Effector memory CD4-positive, alpha-beta T cell (primary cell): ENCODE measurements at regions not wholly inside any gene's neighbourhood (a gene's known extent, or its start where the extent isn't known, plus 50 kb on each side); places are given as distances from the start of the nearest gene placed in this dataset.

Experiments
- DNase-seq, 3 donors: peaks; one replicate each; pipeline ENCODE4 v3.0.0-alpha.2; 2020
- H3K27ac ChIP-seq: 2 replicates; pipeline ENCODE4 v1.7.0; 2013; ENCODE audit warnings: mild to moderate bottlenecking, low read length, moderate library complexity; ENCODE audit not compliant: insufficient read depth, poor library complexity, severe bottlenecking
- H3K27me3 ChIP-seq: replicated peaks from 2 replicates; pipeline ENCODE4 v1.7.0; 2013; ENCODE audit warnings: mild to moderate bottlenecking, low read length; ENCODE audit not compliant: insufficient read depth, control insufficient read depth, poor library complexity, severe bottlenecking
- H3K36me3 ChIP-seq: 2 replicates; pipeline ENCODE4 v1.7.0; 2013; ENCODE audit warnings: mild to moderate bottlenecking, low read length, moderate library complexity; ENCODE audit not compliant: control insufficient read depth, insufficient read depth
- H3K4me1 ChIP-seq: 2 replicates; pipeline ENCODE4 v1.7.0; 2013; ENCODE audit warnings: low read length, mild to moderate bottlenecking; ENCODE audit not compliant: control insufficient read depth, insufficient read depth, poor library complexity, severe bottlenecking
- H3K4me3 ChIP-seq: 2 replicates; pipeline ENCODE4 v1.7.0; 2013; ENCODE audit warnings: low read length, low read depth, mild to moderate bottlenecking; ENCODE audit not compliant: insufficient read depth, poor library complexity, severe bottlenecking
- H3K9me3 ChIP-seq: 2 replicates; pipeline ENCODE4 v1.7.0; 2013; ENCODE audit warnings: mild to moderate bottlenecking, low read length, moderate library complexity; ENCODE audit not compliant: control insufficient read depth

- DNase-seq: no peak
- H3K27ac ChIP-seq: no peak overlapping the region
- no peak overlapping the region for H3K4me3 ChIP-seq
- no peaks in the 10 kb centered on the region for H3K36me3 ChIP-seq
- H3K27me3 ChIP-seq: no peaks in the 10 kb centered on the region
- H3K9me3 ChIP-seq: no peaks in the 10 kb centered on the region
- H3K4me1 ChIP-seq: no peaks in the 10 kb centered on the region
These were observed 1054.4 kb upstream of the SPRY2 start for GRCh38 chr13:81395368-81395767.

GRCh38 chr13:81394640-81395039 lies 1053.7 kb upstream of the SPRY2 start:
- Histone ChIP-seq H3K36me3 (no peaks in the 10 kb centered on the region), H3K4me3 (no peak overlapping the region), H3K27me3 (no peaks in the 10 kb centered on the region), H3K4me1 (no peaks in the 10 kb centered on the region), H3K9me3 (no peaks in the 10 kb centered on the region), H3K27ac (no peak overlapping the region)
- DNase-seq: no peak

DNA sequence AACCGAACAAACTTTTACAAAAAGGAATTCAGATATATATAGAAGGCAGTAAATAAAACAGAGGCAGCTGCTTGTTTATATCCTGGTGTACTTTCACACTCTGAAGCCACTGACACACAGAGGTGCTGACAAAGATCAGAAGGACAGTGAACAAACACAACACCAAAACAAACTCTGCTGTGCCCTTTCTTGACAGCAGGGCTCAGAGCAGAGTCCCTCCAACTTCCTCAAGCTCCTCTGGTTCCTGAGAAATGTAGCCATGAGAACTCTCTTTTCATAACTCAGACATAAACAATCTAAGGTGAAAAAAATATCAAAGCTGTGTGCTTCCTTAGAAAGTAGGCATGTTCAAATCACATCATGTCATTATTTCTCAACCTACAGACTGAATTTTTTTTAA lies 1052.8 kb upstream of the SPRY2 start:
- no peak overlapping the region for H3K4me3 ChIP-seq
- H3K4me1 ChIP-seq: no peaks in the 10 kb centered on the region
- no peaks in the 10 kb centered on the region for H3K27me3 ChIP-seq
- H3K27ac ChIP-seq: no peak overlapping the region
- H3K36me3 ChIP-seq: no peaks in the 10 kb centered on the region
- H3K9me3 ChIP-seq: no peaks in the 10 kb centered on the region
- DNase-seq: no peak

- Histone ChIP-seq H3K36me3 (no peaks in the 10 kb centered on the region), H3K4me1 (no peaks in the 10 kb centered on the region), H3K27ac (no peak overlapping the region), H3K9me3 (no peaks in the 10 kb centered on the region), H3K4me3 (no peak overlapping the region), H3K27me3 (no peaks in the 10 kb centered on the region)
- no peak for DNase-seq
These were observed 1052.2 kb upstream of the SPRY2 start for GRCh38 chr13:81393110-81393509.

DNA sequence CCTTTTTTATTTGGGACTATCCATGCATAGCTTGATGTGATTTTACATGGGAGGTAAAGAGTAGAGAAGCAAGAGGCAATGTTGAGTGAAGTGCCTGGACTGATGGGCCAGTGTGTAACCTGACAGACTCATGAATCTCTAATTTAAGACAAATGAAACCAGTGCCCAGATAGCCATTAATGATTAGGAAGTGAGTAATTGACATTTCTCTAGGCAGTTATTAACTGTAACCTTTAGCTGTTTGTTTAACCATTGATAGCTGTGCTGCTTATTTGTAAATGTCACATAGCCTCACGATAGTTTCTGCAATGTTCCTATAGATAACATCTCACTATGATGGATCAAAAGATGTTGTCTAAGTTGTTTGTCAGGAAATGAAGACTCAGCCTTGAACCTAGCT lies 1047.5 kb upstream of the SPRY2 start:
- no peaks in the 10 kb centered on the region for H3K4me1 ChIP-seq
- no peaks in the 10 kb centered on the region for H3K36me3 ChIP-seq
- H3K4me3 ChIP-seq: no peak overlapping the region
- H3K9me3 ChIP-seq: no peaks in the 10 kb centered on the region
- no peaks in the 10 kb centered on the region for H3K27me3 ChIP-seq
- DNase-seq: no peak
- no peak overlapping the region for H3K27ac ChIP-seq

GRCh38 chr13:81383444-81383843 lies 1042.5 kb upstream of the SPRY2 start:
- Histone ChIP-seq H3K27me3 (no peaks in the 10 kb centered on the region), H3K4me1 (no peaks in the 10 kb centered on the region), H3K9me3 (no peaks in the 10 kb centered on the region), H3K4me3 (no peak overlapping the region), H3K27ac (no peak overlapping the region), H3K36me3 (no peaks in the 10 kb centered on the region)
- no peak for DNase-seq

DNA sequence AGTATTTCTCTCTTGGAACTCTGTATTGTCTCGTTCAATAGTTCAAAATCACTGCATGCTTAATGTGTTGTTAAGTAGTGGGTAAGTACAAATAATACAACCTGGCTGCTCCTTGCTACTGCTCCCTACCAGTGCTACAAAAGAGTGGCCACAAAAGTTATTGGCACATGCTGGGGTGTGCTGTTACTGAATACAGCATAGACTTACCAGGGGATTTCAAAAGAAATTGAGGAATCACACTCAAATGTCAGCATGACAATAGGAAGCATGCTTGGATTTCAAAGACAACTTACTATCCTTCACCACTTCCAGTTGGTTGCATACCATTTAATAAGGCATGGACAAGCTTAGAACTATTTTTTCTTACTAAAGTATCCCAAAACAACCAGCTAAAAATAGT lies 1041.3 kb upstream of the SPRY2 start:
- Histone ChIP-seq H3K27ac (no peak overlapping the region), H3K4me3 (no peak overlapping the region), H3K4me1 (no peaks in the 10 kb centered on the region), H3K36me3 (no peaks in the 10 kb centered on the region), H3K9me3 (no peaks in the 10 kb centered on the region), H3K27me3 (no peaks in the 10 kb centered on the region)
- DNase-seq: no peak

DNA sequence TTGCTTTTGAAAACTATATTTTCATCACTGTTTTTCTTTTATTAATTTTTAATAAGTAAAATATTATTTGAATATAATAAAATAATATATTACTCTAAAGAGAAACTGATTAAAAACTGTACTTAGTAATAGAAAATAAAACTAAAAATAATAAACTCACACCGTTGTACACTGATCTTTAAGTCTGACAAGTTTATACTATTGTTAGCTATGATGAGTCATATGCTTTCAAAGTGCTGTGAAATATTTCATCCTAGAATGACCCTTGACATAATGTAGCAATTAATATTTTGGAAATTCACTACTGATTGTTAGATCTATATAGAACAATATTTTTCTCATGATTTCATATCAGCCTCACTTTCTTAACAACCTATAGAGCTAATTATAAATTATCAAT lies 1040.6 kb upstream of the SPRY2 start:
- Histone ChIP-seq H3K27me3 (no peaks in the 10 kb centered on the region), H3K27ac (no peak overlapping the region), H3K4me3 (no peak overlapping the region), H3K9me3 (no peaks in the 10 kb centered on the region), H3K4me1 (no peaks in the 10 kb centered on the region), H3K36me3 (no peaks in the 10 kb centered on the region)
- DNase-seq: no peak

GRCh38 chr13:81379183-81379582 lies 1038.3 kb upstream of the SPRY2 start:
- Histone ChIP-seq H3K4me1 (no peaks in the 10 kb centered on the region), H3K27me3 (no peaks in the 10 kb centered on the region), H3K27ac (no peak overlapping the region), H3K9me3 (no peaks in the 10 kb centered on the region), H3K4me3 (no peak overlapping the region), H3K36me3 (no peaks in the 10 kb centered on the region)
- DNase-seq: no peak

- Histone ChIP-seq H3K36me3 (no peaks in the 10 kb centered on the region), H3K9me3 (no peaks in the 10 kb centered on the region), H3K27ac (no peak overlapping the region), H3K4me3 (no peak overlapping the region), H3K4me1 (no peaks in the 10 kb centered on the region), H3K27me3 (no peaks in the 10 kb centered on the region)
- DNase-seq: no peak
These were observed 1037.0 kb upstream of the SPRY2 start for GRCh38 chr13:81377921-81378320.

DNA sequence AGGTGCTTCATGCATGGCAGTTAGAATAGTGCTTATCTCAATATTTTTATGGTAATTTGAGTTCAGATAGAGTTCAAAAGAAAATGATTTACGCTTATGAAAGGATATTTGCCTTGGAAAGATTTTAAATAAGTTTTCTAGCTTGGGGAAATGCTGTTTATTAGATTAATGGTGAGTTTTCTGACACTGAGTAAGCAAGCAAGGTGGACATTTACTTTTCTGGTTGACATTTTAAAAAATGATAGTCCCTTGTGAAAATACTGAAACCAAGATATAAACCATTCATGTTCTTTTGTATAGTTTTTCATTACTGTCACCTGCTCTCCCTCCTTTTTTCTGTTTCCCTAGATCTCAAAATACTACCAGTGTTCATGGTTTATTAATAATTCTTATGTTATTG lies 1034.8 kb upstream of the SPRY2 start:
- H3K27me3 ChIP-seq: no peaks in the 10 kb centered on the region
- H3K9me3 ChIP-seq: no peaks in the 10 kb centered on the region
- DNase-seq: no peak
- no peak overlapping the region for H3K27ac ChIP-seq
- no peaks in the 10 kb centered on the region for H3K4me1 ChIP-seq
- H3K4me3 ChIP-seq: no peak overlapping the region
- H3K36me3 ChIP-seq: no peaks in the 10 kb centered on the region
